ENCODE measurements at regions not wholly inside any gene's neighbourhood (a gene's known extent, or its start where the extent isn't known, plus 50 kb on each side); places are given as distances from the start of the nearest gene placed in this dataset.
"Not testable (repeated sequence)": the region's sequence is repeated elsewhere in the genome, so short reads cannot be mapped to it uniquely, and the experiment has no call there.

DNA sequence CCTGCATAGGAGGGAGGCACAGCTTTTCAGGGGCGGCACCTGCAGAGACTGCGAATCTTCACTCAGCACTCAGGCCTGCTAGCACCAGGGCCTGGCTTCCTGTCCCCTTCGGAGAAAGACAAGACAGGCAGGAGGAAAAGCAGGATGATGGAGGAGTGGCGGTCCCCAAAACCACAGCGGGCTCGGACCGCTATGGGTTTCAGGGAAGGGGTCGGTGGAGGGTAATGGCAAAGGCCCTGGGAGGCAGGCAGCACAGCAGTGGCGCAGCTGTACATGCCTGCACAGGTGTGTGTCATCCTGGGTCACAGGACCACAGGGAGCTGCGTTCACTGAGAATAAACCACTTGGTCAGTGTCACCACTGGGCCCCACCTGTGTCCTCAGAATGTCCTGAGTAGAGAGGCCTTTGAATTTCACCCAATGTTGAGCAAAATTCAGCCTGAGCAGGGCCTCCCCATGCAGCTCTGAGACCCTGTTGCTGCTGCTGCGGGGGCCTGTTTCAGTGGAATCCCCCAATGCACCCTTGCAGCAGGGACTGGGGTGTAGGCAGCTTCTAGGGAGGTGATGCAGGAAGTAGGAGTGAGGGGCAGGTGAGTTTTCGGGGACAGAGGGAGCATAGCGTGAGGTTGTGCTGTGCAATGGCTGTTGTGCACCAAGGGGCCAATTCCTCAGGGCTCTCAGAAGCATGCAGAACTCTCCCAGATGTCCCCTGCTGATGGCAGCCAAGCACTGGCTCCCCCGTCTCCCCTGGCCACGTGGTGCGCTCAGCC, 90.6 kb upstream of the PPP2R2D start:
- no peak for DNase-seq

DNA sequence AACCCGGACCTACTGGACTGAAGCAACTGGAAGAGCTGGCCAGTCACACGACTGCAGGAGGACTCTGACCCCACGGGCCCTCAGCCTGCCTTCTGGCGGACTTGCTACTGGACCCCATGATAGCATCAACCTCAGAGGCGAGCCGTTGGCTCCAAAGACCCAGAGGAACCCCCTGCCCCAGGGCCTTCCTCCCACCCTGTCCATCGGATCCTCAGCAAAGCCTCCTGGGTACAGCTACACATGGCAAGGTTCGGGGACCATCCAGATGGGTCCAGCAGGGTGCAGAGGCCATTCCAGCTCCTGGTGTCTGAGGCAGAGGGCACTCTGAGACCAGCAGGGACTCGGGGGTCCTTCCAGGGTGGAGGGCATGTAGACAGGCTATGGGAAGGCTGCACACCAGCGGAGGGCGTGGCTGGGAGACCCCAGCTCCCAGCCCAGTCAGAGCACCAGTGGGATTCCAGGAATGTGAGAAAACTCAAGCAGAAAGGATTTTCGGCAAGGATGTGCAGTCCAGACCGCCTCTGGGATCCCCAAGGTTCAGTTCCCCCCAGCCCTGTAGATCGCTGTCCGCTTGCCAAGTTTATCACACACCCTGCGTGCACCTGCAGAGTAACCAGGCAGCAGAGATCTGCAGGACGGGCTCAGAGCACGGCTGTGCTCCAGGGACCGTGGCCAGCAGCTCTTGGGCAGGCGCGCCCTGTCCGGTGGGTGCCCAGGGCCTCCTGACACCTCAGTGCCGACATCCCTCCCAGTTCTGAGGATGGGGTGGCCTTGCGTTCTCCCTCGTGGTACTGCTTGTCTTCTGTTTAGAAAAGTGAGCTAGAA, 89.8 kb upstream of the PPP2R2D start:
- DNase-seq, result no peak

DNA sequence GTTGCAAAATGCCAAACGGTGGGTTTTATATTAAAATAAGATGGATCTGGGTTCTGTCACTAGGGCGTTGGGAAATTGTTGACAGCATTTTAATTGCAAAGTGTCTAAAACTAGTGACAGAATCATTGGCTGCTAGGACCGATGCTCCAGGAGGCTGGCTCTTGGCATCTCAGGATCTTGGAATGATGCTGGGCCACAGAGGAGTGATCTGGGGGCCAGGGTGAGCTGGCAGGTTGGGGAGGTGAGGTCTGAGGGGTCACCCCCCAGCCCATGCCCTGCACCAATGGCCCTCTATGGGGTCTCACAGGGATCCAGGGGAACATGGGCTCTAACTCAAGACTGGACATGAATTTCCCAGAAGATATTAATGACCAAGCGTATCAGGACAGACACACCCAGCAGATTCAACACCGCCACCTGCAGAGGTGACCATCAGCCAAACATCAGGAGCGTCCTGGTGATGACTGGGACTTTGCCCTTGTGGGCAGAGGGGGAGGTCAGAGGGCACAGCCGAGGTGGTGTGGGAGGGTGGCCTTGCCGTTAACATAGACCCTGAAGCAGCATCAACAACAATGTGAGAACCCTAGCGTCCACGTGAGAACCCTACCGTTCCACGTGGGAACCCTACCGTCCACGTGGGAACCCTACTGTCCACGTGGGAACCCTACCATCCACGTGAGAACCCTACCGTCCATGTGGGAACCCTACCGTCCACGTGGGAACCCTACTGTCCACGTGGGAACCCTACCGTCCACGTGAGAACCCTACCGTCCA, 89.0 kb upstream of the PPP2R2D start:
- DNase-seq, result no peak

DNA sequence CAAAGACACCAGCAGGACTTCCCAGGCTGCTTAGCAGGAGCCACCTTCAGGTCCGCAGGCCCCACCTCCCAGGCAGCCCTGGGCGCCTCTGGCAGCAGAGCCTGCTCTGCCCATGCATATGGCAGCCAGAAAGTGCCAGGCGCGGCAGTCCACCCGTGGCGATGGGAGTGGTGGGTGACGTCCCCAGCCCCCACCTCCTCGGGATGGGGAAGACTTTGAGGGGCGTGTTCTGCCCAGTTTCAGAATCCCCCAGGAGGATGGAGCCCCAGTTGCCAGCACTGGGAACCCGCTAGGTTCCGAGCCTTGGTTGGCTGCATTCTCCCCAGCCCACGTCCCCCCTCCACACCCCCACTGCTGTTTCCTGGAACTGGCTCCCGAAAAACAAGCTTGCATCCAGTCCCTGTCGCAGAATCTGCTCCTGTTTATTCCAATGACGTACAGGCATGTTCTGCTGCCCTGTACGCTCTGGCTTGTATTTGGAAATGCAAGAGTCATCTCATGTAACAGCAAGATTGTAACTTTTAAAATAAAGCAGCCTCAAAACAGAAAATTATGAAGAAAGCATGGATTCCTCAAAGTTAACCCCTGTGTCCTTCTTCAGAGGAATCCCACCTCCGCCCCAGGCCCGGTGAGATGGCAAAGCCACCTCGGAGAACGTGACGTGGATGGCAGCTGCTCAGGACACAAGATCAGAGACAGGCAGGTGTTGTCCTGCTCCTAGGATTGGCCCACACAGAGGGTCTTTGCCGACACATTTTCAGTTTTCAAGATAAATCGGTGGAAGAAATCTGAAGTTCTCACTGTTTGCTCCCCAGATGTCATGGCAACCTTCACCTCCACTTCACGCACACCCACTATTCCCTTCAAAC, 87.8 kb upstream of the PPP2R2D start:
- no peak for DNase-seq

DNA sequence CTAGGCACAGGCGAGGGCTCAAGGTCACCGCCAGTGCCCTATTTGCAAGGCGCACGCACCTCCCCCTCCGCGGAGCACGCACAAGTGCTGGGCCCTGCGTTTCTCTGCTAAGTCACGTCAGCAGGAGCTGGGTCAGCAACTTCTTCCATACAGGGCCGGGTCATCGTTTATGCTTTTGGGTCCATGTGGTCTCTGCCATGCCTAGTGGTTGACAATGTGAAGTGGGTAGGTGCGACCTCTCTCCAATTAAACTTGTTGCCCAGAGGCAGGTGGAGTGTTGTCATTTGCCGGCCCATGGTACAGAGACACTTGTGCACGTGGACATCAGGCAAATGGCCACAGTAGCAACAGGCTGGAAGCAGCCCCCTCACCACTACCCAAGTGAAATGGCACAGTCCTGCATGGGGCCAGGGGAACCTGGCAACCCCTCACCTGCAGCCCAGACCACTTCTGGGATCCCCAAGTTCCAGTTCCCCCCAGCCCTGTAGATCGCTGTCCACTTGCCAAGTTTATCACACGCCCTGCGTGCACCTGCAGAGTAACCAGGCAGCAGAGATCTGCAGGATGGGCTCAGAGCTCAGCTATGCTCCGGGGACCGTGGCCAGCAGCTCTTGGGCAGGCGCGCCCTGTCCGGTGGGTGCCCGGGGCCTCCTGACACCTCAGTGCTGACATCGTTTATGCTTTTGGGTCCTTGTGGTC, 86.1 kb upstream of the PPP2R2D start:
- DNase-seq, result no peak

DNA sequence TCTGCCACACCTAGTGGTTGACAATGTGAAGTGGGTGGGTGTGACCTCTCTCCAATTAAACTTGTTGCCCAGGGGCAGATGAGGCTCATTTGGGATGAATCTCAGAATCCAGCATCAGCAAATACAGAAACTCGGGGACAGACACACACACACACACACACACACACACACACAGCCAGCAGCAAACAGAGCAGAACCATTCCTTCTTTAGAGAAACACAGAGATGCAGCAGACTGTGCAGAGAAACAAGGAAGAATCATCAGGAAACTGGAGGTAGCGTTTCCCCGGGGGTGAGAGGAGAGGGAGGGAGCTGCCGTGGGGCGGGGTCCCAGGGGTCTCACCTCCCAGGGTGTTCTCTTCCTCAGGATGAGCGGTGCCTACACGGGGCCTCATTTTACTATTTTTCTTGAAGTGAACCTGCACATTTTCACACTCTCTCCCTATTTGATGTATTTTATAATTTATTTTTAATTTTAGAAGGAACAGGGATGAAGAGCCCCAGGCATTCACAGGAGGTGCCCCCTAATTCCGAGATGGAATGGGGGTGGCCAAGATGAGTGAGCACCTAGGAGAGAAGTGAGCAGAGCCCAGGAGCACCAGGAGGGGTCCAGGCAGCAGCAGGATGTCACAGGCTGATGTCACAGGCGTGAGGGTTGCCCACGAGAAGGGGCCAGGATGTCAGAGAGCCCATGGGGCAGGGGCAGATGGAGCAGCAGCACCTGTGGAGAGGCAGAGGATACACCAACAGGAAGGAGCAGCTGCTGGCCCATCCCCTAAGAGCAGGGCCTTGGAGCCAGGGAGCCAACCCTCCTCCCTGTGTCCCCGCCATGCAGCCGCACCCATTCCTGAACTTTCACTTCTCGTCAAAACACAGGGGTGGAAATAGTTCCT, 85.3 kb upstream of the PPP2R2D start:
- DNase-seq, result no peak

DNA sequence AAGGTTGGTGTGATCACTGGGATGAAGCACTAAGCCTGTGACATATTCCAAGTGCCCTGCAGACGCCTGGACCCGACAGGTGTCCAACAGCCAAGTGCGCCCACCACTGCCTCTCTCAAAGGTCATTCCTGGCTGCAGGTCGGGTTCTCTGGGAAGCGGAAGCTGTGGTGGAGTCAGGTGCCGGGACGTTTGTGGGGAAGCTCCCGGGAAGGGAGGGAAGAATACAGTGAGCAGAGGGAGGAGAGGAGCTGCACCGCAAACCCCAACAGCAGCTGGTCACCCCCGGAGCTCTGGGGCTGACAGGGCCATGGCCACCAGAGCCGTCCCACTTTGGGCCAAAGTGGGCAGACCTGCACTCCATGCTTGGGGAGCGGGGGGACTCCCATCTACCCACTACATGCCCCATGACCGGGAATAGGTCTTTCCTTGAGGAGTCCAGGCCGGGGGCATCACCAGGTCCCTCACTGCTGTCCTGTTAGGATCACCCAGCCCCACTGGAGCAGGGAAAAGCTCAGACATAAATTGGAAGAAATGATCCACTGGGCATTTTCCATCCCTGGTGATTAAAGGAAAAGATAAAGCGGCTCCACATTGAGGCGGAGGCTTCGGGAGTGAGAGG, 84.5 kb upstream of the PPP2R2D start:
- no peak for DNase-seq

DNA sequence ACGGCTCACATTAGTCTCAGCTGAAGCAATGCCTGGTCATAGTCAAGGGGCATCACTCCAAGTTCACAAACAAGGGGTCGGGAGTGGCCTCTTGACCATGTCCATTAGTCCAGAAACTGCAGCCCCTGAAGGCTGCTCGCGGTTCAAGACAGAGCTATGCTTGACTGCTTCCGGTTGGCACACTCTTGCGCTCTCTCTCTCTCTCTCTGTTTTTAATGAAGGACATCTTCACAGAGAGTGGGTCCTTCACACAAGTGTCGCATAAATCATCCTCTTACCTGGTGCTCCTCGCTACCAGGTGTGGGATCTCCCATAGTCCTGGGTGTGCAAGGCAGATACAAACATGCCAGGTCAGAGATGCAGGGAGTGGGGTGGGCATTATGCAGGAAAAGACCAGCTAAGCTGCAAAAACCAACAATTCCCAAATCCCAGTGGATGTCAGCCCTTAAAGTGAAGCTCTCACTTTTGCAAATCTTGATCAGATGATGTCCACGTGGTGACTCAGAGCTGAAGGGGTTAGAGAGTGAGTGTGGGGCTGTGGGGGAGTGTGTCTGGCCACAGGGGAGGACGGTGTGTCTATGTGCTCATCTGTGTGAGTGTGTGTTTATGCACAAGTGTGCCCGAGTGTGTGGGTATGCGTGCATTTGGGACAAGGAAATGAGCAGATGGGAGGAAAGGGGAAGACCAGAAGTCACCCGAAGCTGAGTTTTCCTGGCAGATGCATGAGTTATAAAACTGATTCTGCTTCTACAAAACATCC, 83.7 kb upstream of the PPP2R2D start:
- DNase-seq, result no peak

DNA sequence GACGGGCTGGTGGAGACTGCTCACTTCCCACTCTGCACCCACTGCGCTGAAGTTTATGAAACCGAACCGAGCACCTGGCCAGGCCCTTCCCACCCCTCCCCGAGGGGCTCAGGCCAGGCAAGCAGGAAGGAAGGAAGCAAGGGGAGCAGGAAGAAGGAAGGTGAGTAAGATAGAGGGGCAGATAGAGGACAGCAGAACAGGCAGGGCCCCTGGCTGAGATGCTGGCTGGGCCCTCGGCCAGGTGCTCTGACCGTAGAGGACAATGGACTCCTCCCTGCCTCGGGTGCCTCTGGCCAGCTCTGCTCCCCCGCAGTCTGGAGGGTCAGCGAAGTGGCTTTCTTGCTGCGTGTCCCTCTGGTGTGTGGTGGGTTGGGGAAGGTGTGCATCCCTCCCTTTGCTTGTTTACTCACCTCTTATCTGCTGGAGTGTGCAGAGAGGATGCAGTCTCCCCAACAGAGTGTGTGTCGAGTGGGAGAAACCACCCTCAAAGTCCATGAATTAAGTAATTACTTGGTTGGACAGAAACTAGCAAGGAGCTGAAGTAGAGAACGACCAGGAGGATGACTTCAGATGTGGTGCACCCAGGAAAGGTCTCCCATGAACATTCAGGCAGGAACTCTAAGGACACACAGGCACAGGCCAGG, 82.8 kb upstream of the PPP2R2D start:
- no peak for DNase-seq

DNA sequence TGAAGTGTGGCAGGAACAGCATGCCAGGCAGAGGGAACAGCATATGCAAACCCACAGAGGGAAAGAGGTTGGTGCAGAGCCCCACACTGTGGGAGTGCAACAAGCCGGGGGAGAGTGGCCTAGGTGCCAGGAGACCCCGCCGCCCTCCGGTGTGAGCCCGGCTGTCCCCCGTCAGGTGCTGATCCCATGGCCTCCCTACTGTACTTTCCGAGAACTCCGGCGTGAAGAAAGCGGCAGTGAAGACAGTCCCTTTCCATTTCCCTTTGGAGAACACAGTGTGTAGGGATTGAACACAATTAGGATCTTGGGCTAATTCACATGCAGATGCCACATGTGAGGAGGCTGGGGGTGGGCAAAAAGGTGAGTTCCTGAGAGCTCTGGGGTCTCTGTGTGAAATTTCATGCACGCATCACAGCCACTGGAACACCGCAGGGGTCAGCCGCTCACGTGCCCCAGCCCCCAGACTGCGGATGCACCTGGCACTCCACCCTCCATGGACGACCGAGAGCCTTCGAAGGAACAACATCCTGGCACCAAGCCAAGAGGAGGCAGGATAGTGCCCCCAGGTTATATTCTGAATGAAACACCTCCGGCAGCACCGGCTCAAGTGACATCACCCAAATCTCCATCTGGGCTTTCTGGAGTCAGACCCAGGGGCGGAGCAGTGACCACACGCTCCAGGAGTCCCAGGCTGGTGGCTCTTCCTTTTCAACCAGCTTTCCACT, 82.1 kb upstream of the PPP2R2D start:
- DNase-seq, result no peak

DNA sequence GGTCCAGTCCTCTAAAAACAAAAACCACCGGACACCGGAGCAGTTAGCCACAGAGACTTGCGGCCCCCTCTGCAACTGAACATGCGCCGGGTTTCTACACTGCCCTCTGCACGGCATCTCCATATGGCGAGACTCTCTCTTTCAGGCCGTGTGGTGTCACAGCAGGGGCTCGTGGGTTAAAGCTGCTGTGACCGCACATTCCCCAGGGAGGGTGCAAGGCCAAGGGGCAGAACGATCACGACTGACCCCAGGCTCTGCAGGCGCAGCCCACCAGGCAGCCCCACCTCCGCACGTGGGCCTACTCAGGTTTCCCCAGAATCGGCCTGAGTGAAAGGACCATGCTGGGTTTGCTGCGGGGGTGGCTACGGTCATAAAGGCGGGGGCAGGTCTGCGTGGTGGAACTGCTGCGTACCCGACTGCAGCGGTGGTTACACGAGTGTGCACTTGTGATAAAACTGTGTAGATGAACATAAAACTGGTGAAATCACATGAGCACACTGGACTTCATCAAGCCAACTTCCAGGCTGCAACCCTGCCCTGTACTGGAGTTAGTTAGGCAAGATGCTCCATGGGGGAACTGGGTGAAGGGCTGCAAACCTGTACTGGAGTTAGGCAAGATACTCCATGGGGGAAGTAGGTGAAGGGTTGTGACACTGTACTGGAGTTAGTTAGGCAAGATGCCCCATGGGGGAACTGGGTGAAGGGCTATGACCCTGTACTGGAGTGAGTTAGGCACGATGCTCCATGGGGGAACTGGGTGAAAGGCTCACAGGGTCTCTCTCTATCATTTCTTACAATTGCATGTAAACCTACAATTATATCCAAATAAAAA, 81.4 kb upstream of the PPP2R2D start:
- no peak for DNase-seq

DNA sequence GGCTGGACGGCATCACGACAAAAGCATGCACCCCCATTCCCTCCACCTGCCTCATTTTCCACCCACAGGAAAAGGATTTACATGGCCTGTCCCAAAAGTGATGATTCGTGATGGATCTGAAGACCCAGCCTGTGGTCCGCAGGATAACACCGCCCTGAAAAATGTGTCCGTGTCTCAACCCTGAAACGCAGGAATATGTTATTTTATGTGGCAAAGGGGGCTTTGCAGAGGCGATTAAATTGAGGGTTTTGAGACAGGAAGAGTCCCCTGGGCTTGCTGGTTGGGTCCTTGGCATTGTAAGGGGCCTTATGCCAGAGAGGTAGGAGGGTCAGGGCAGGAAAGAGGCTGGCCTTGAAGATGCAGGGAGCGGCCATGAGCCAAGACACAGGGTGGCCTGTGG, 80.2 kb upstream of the PPP2R2D start:
- DNase-seq, result no peak

DNA sequence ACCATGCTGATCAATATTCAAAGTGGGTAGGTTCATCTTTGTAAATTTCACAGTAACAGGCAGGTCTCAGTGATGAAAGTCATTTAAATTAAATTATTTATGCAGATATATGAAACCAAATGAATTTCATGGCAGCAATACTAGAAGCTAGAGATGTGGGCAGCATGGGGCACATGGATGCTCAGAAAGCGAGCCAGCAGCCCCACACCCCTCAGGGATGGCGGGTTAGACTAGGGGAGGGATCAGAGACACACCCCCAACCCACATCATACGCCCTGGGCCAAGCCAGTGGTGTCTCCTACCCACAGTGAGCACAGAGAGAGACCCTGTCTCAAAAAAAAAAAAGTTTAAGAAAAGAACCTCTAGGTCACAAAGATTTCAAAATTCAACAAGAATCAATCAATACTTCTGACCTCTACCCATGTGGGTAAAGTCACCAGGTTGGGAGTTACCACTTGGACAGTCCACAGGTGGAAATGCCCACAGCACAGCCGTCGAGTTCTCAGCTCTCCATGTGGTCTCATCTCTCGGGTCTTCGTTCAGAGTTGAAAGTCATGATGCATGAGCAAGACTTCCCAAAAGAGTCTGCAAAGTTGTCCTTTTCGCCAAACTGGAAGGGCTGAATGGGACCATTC, 79.3 kb upstream of the PPP2R2D start:
- DNase-seq, result no peak

DNA sequence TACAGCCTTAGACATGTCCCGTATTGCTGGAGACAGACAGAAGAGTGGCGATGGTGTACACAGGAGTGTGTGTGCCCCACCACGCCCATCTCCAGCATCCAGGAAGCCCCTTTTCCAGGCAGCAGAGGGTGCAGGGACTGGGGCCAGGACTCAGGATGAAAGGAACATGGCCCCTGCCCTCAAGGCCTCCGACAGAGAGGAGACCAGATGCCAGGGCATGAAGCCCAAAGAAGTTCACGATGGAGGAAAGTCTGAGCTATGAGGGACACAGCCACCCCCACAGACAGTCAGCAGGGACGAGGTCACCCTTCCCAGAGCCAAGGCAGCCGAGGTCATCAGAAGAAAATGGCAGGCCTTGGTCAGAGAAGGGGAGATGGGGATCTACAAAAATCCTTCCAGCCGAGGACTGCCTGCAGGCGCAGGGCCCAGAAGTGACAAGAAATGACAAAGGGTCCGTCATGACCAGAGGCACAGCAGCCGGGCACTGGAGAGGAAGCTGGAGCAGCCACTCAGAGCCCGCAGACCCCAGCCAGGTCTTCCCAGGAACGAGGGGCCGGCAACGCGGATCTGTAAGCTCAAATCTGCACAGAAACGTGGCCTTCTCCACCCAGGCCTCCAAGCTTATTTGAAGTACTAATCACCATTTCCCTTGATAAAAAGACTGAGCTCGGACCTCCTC, 78.7 kb upstream of the PPP2R2D start:
- DNase-seq, result no peak

DNA sequence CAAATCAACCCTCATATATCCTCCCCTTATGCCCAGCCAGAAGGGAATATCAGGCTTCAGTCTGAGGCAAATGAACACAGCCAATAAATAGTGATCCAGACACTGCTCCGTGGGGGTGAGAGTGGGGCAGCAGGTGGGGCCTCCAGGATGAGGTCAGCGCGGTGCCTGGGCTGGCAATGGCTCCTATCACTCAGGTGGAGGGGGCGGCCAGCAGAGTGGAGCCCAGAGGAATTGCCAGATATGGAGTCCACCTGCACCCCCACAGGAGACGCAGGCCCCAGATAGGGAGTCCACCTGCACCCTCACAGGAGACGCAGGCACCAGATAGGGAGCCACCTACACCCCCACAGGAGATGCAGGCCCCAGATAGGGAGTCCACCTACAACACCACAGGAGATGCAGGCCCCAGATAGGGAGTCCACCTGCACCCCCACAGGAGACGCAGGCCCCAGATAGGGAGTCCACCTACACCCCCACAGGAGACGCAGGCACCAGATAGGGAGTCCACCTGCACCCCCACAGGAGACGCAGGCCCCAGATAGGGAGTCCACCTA, 78.0 kb upstream of the PPP2R2D start:
- no peak for DNase-seq

DNA sequence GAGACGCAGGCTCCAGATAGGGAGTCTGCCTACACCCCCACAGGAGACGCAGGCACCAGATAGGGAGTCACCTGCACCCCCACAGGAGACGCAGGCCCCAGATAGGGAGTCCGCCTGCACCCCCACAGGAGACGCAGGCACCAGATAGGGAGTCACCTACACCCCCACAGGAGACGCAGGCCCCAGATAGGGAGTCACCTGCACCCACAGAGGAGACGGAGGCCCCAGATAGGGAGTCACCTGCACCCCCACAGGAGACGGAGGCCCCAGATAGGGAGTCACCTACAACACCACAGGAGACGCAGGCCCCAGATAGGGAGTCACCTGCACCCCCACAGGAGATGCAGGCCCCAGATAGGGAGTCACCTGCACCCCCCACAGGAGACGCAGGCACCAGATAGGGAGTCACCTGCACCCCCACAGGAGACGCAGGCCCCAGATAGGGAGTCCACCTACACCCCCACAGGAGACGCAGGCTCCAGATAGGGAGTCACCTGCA, 77.2 kb upstream of the PPP2R2D start:
- not testable (repeated sequence) for DNase-seq

Data from KG1 (cell line).